Mesenteric fat pad (tissue), 1 donor: ENCODE measurements at regions not wholly inside any gene's neighbourhood (a gene's known extent, or its start where the extent isn't known, plus 50 kb on each side); places are given as distances from the start of the nearest gene placed in this dataset.
"Not testable (repeated sequence)": the region's sequence is repeated elsewhere in the genome, so short reads cannot be mapped to it uniquely, and the experiment has no call there.

ENCODE experiments used
- DNase-seq: peaks from one replicate; pipeline ENCODE4 v3.0.0-alpha.2; 2020; ENCODE audit warnings: low spot score
- donor health status: DM: yes; HTN: yes; CAD: no.

GRCh38 chr1:244316986-244317655 lies 134.6 kb downstream of the ADSS2 start:
- DNase-seq = no peak

DNA sequence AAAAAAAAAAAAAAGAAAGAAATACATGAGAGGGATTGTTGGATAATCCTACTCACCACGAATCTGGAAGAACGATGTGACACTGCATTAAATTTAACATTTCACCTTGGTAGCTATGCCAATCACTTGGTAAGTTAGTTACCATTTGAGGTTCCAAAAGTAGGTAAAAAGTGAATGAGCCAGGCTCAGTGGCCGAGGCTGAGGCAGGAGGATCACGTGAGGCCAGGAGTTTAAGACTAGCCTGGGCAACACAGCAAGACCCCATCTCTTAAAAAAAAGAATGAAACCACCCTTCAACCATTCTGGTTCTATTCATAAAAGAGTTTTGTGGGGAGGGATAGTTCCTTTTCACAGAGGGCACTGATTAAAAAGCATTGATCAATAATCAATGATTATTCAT lies 133.6 kb downstream of the ADSS2 start:
- no peak for DNase-seq

DNA sequence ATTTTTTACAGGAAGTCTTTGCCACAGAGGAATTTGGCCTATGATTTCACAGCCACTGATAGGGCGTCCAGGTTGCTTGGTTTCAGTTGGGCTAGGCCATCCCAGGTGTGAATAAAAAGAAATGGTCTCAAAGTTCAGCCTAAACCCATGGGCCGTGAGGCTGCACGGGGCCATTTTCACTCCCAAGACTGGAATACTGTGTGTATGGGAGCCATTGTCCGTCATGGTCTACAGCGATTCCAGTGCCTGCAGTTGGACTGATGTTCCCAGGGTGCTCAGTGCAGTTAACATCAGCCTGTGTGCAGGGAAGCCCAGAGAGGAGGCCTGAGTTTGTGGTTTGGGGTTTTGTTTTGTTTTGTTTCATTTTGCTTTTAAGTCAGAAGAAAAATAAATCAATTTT lies 133.2 kb downstream of the ADSS2 start:
- no peak for DNase-seq

DNA sequence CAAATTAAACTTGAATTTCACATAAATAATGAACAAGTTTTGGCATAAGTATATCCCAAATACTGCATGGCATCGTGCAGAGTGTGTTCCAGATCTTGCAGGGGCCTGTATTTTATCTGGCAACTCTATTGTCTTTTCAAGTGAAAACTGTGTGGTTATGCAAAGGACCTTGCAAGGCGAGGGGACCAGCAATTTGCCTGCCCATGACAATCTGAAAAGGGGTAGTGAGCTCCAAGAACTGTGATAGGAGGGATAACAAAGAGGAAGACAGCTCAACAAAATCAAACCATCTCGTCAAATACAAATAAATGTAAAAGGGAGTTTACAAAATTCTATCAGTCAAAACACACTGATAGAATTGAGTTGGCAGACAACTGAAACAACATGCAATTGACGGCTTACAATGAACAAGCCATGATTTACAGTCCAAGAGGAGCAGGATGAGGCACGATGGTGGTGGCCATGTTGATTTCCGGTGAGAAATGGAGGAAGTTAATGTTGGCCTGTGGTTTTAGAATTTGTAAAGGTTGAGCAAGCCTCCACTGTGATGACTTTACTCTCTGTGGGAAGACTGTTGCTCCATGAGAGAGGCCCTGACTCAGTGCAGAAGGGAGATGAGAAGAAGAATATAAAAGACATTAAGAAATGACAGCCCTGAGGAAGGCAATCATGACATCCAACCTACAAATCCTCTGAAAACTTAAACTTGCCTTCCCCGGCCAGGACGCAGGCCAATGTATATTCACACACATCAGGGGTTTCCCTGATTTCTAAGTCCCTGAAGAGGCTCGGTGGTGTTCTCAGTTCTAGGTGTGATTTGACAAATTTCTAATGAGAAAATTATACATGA lies 132.2 kb downstream of the ADSS2 start:
- no peak for DNase-seq

- DNase-seq = no peak
These were observed 129.5 kb downstream of the ADSS2 start for GRCh38 chr1:244322181-244322580.

- DNase-seq = no peak
These were observed 128.8 kb downstream of the ADSS2 start for GRCh38 chr1:244322791-244323521.

DNA sequence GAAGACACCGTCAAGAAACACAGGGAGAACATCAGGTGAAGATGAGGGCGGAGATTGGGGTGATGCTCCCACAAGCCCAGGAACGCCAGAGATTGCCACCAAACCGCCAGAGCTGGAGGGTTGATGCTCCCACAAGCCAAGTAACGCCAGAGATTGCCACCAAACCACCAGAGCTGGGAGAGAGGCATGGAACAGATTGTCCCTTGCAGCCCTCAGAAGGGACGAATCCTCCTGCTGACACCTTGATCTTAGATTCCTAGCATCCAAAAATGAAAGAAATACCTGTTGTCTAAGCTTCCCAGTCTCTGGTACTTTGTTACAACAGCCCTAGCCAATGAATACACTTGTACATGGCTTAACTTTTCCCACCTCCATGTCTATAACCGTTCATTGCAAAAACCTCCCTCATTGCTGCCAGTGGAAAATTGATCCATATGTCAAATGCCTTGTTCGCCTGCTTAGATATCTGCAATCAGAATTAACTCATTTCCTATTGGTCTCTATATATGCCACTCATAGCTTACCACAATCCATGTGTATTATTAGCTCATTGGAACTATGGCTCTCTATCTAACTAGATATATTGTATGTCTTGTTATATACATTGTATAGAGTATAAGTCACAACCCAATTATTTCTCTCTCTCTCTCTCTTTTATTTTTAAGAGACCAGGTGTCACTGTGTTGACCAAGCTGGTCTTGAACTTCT lies 127.4 kb downstream of the ADSS2 start:
- DNase-seq = no peak

DNA sequence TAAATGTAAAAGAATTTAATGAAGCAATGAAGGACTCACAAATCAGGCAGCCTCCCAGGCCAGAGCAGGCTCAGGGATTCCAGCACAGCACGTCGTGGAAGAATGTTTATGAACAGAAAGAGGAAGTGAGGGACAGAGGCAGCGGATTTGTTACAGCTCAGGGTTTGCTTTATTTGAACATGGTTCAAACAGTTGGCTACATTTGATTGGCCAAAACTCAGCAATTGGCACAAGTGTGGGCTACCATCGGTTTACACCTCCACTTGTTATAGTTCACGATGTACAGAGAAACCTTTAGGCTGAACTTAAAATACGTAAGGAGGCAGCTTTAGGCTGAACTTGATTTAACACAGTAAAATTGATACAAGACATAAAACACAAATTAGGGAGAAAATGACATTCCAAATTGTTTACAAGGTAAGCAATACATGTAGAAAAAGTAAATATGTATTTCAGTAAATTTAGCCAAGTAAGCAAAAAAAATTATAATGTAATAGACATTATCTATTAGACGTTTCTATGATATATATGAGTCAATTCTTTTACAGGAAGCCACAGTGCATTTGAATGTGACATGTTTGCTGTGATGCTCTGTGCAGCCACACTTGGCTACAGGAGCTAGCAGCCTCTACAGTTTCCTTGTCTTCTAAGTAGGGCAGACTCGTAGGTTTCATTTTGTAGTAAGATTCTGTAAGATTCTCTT lies 126.5 kb downstream of the ADSS2 start:
- no peak for DNase-seq

DNA sequence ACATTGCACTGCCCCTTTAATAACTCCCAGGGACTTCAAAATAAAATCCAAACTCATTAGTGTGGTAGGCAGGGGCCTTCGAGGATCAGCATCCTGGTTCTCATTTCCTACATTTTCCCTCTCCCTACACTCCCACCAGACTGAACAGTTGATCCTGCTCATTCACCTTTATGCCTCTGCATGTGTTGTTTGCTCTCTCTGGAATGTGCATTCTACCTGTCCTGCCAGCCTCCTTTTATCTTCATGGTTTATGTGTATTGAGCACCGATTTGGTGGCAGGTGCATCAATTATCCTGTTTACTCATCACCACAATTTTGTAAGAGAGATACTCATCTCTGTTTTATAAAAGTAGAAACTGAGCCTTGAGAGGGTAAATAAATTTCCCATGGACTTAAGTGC lies 125.0 kb downstream of the ADSS2 start:
- DNase-seq = no peak

DNA sequence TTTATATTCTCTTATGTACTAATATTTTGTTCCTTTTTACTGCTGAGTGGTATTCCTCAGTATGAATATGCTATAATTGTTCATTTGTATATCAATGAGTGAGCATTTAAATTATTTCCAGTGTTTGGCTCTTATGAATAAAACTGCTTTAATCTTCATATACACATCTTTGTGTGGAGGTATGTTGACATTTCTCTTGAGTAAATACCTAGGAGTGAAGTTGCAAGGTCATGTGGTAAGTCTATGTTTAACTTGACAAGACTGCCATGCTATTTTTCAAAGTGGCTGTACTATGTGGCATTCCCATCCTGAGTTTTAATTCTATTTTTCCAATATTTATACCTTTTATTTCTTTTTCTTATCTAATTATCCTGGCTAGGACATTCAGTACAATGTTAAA lies 124.2 kb downstream of the ADSS2 start:
- DNase-seq = no peak

DNA sequence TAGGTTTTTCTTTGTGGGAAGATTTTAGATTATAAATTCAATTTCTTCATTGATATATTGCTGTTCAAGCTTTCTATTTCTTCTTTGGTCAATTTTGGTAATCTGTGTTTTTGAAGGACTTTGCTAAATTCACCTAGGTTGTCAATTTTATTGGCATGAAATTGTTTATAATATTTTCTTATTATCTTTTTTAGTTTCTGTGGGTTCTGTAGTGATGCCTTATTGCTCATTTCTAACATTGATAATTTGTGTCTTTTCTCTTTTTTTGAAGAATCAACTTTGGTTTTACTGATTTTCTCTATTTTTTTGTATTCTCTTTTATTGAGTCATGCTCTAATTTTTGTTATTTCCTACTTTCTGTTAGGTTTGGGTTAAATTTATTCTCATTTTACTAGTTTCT lies 123.2 kb downstream of the ADSS2 start:
- DNase-seq = no peak

GRCh38 chr1:244329591-244330317 lies 122.0 kb downstream of the ADSS2 start:
- no peak for DNase-seq

- no peak for DNase-seq
These were observed 121.4 kb downstream of the ADSS2 start for GRCh38 chr1:244330318-244330625.

- DNase-seq = not testable (repeated sequence)
These were observed 118.9 kb downstream of the ADSS2 start for GRCh38 chr1:244332761-244333160.

GRCh38 chr1:244334315-244334714 lies 117.4 kb downstream of the ADSS2 start:
- DNase-seq = not testable (repeated sequence)

DNA sequence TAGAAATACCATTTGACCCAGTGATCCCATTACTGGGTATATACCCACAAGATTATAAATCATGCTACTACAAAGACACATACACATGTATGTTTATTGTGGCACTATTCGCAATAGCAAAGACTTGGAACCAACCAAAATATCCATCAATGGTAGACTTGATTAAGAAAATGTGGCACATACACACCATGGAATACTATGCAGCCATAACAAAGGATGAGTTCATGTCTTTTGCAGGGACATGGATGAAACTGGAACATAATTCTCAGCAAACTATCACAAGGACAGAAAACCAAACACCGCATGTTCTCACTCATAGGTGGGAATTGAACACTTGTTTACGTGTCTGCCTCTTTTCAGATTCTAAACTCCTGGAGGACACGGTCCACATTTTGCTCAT lies 116.9 kb downstream of the ADSS2 start:
- not testable (repeated sequence) for DNase-seq

DNA sequence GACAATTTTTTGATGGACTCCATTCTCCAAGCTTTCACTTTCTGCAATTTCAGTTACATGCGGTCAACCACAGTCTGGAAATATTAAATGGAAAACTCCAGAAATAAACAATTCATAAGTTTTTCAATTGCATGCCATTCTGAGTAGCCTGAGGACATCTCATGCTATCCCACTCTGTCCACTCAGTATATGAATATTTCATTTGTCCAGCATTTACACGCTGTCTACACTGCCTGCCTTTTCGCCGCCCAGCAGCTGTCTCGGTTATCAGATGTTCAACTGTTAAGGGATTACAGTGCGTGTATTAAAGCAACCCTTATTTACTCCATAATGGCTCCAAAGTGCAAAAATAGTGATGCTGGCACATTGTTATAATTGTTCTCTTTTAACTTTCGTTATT lies 116.3 kb downstream of the ADSS2 start:
- no peak for DNase-seq

- DNase-seq = no peak
These were observed 115.3 kb downstream of the ADSS2 start for GRCh38 chr1:244336232-244336899.

GRCh38 chr1:244337839-244338238 lies 113.9 kb downstream of the ADSS2 start:
- DNase-seq = no peak
